Activated CD4-positive, alpha-beta T cell treated with anti-CD3 and anti-CD28 coated beads, Interleukin-2, amount 50 U/mL, for 16 hours (primary cell): ENCODE measurements at regions not wholly inside any gene's neighbourhood (a gene's known extent, or its start where the extent isn't known, plus 50 kb on each side); places are given as distances from the start of the nearest gene placed in this dataset.
A peak's percentile ranks its signal among the peaks of the same experiment; 100 is the strongest.

ENCODE experiments used
- DNase-seq: peaks from one replicate; pipeline ENCODE4 v3.0.0-alpha.2; 2020

DNA sequence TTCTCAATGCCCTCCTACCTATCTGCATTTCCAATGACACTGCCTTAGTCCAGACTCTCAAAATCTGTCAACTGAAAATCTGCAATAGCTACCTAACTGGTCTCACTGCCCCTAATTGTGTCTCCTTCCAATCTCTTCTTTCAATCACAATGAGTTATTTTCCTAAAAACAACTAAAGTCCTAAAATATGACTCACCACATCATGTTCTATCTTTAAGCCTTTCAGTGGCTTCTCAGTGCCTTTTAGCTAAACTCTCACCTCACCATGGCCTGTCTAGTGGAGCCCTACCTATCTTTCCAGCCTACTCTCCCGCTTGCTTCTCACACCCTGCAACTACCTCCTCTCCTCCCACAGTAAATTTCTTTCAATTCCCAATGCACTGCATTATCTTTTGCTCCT is 220.9 kb upstream of the PKDCC start:
- no peak for DNase-seq

GRCh38 chr2:41827354-41827971 is 220.4 kb upstream of the PKDCC start:
- DNase-seq: no peak

DNA sequence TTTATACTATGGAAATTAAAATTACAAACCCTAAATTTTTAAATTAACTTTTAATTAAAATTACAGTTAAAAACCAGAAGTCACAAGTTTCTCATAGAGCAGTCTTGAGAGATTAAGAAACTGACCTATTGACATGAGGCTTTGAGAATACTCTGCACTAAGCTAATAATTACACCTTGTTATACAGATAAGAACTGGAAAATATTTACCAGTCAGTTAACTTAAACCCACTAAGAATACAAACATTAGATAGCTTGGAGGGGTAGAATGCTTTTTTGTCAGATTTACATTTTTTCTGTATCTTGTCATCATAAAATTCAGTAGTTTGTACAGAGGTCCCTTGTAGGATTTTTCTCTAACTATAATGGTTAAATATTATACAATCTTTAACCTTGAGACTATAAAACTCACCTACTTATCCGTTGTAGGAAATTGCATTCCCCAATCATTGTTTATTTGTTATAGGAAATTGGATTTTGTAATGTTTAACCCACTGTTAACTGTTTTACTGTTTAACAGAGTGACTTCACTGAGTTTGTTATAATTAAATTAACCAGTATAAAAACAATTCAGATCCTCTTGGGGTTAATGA is 219.7 kb upstream of the PKDCC start:
- no peak for DNase-seq

DNA sequence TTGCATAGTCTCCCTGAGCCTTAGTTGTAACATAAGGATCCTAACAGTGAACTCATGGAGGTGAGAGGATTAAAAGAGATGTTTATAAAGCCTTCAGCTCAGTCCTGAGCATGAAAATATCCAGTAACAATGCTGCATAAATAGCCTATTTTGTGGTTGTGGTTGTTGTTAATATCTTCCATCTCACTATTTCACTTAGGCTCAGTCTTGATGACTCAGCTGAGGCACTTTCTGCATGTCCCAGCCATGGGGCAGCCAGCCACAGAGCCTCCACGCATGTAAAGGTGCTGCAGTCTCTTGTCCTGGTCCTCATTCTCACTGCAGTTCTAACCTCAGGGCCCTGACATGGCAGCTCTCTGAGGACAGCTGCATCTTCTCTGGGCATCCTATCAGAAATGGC is 218.8 kb upstream of the PKDCC start:
- DNase-seq: no peak

- DNase-seq: no peak
Observed at GRCh38 chr2:41830600-41830999, 217.2 kb upstream of the PKDCC start.

- no peak for DNase-seq
Observed at GRCh38 chr2:41832218-41832617, 215.6 kb upstream of the PKDCC start.

DNA sequence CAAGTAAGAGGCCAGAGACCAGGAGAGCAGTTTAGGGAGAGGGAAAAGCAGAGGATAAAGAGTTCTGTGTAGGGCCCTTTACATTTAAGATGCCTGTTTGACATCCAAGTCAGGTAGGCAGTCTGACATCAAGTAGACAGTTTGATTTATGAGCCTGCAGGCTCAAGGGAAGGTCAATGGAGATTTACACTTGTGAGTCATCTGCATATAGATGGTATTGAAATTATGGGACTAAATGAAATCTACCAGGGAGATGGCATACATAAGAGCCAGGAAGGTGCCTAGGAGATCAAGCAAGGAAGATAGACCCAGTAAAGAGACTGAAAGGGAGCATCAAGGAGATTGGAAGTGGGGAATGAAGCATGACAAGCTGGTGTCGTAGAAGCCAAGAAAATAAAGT is 212.4 kb upstream of the PKDCC start:
- no peak for DNase-seq

DNA sequence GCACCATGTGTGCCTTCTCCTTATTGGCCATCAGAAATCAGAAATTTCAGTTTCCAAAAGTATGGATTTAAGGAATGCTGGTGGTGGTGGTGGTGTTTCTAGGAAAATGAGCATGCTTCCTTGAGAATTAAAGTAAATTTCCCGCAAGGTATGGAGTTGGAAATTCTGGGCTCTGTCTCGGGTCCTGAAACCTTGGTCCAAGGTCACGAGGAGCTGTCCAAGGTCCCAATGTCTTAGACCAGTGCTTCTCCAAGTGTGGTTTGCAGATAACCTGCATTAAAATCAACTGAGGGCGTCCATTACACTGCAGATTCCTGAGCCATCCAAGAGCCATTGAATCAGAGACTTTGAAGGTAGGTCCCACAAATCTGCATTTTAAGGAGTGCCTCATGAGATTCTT is 210.9 kb upstream of the PKDCC start:
- DNase-seq: no peak

- no peak for DNase-seq
Observed at GRCh38 chr2:41837610-41838009, 210.2 kb upstream of the PKDCC start.

- peak; percentile 98 for DNase-seq
Observed at GRCh38 chr2:41840702-41841551, 206.9 kb upstream of the PKDCC start.

DNA sequence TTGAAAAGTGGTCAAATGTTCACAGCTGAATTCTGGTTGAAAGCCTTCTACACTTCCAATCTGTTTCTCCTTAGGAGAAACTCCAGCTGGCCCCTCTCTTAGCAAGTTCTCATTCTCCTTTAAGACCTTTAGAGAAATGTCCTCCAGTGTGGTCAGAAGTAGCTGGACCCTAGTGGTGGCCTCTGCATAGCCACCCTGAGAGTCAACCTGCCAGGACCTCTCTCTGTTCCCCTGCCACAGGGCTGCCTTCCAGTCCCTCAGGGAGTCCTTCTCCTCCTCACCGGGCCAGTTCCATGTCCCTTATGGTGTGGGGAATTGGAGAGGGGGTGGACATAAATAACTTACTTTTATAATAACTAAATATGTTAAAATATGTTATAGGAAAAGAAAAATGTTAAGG is 200.9 kb upstream of the PKDCC start:
- no peak for DNase-seq

DNA sequence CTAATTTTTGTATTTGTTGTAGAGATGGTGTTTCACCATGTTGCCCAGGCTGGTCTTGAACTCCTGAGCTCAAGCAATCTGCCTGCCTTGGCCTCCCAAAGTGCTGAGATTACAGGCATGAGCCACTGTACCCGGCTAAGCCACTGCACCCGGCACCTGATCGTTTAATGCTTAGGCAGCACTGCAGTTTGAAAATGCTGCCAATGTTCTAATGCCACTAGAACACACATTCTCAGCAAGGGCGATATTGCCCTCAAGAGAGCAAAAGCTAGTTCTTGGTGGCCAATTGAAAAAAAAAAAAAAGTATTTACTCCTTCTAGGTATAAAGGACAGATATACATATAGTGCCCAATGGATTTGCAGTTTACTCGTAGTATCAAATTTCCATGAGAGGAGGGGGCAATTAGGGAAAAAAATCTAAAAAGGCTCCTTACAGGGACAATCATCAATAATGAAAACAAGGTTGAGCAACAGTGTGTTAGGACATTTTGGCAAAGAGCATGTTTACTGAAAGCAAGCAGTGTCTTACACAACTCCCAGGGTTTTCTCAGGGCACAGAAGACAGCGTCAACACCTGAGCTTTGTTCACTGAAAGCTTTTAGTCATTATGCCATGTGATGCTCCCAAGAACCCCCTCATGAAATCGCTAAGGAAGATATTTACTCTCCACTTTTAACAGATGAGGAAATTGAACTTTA is 199.9 kb upstream of the PKDCC start:
- no peak for DNase-seq

DNA sequence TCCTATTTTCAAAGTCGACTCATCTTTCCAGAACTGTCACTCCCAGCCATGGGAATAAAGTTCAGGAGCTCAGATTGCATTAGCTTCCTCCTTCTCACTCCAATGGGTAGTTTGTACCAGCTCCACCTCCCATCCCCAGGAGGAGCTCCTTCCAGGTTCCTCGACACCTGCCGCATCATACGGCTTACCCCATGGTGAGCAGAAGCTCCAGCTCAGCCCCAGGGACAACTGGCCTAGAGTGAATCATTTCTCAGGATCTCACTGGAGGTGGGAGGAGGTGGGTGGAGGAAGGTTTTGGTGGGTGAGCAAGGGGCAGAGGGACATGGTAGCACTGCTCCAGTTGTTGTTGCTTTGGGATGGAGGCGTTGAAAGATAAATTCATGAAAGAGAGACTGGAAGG is 196.3 kb upstream of the PKDCC start:
- no peak for DNase-seq

DNA sequence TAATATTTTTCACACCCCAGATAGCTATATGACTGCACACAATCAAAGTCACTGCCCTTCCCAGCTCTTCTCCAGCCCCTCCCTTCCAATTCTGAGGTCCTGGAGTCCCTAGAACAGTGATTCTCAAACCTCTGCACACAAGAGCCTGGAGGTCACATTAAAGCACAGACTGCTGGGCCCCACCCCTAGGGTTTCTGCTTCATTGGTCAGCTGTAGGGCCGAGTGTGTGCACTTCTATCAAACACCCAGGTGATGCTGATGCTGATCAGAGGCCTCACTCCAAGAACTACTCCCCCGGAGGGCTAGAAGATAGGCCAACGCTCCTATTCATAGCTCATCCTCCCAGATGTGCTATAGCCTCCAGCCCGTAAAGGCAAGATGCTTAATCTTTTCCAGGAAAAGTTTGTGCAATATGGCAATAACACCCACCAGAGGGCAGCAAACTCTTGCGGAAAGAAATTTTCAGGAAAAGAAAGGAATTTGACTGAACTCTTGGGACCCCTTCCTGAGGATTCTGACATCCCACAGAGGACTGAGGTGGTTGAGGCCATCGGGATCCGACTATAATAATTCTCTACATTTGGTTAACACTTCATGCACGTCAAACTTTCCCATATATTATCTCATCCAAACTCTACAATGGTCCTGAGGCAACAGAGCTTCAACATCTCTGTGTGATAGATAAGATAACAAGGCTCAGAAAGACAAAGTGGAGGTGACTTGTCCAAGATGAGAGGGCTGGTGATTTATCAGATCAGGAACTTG is 194.2 kb upstream of the PKDCC start:
- DNase-seq: peak; percentile 14

- DNase-seq: peak; percentile 6
Observed at GRCh38 chr2:41854227-41854626, 193.6 kb upstream of the PKDCC start.

DNA sequence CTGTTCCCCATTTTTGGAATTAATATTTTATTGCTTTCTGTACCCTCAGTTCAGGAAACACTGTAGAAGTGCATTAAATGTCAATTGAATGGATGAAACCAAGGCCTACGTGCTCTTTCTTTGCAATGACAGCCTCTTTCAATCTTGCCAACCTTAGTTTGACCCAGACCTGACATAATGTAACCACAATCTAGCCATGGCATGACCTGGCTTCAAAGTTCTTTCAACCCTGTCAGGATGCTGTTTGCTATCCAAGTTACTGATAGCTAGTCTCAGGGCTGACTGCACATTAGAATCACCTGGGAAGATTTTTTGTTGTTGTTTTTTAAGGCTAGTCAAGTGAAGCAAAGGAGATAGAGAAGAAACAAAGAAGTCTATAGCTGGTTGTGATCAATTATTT is 190.9 kb upstream of the PKDCC start:
- DNase-seq: no peak

DNA sequence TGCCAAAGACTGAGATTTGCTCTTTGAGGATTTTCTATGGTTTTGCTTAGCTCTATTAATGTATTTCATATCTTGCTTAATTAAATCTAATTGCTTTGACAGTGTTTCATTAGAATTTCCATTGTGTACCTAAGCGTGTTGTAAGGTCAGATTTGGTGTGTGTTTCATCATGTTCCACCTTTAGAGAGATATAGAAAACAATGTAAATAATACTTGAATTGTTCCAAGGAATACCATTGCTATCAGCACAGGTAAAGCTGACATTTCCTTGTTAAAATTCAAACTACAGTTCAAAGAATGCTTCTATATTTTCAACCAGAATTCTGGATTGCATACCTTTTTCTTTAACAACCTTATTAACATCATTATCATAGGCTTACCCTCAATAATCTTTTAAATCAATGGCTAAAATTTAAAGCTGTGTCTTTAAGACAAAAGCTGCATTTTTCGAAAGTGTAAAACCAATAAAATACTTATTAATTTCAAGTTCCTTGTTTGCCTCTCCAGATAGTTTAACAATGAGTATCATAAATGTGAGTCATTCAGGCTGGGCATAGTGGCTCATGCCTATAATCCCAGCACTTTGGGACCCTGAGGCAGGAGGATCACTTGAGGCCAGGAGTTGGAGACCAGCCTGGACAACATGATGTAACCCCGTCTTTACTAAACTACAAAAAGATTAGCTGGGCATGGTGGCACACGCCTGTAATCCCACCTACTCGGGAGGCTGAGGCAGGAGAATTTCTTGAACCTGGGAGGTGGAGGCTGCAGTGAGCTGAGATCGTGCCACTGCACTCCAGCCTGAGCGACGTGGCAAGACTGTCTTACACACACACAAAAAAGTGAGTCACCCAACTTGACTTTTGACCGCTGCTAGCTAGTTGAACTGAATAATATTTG is 188.0 kb upstream of the PKDCC start:
- DNase-seq: no peak

- no peak for DNase-seq
Observed at GRCh38 chr2:41863062-41863461, 184.8 kb upstream of the PKDCC start.

GRCh38 chr2:41865263-41865662 is 182.6 kb upstream of the PKDCC start:
- DNase-seq: no peak

- DNase-seq: no peak
Observed at GRCh38 chr2:41867553-41867952, 180.3 kb upstream of the PKDCC start.

DNA sequence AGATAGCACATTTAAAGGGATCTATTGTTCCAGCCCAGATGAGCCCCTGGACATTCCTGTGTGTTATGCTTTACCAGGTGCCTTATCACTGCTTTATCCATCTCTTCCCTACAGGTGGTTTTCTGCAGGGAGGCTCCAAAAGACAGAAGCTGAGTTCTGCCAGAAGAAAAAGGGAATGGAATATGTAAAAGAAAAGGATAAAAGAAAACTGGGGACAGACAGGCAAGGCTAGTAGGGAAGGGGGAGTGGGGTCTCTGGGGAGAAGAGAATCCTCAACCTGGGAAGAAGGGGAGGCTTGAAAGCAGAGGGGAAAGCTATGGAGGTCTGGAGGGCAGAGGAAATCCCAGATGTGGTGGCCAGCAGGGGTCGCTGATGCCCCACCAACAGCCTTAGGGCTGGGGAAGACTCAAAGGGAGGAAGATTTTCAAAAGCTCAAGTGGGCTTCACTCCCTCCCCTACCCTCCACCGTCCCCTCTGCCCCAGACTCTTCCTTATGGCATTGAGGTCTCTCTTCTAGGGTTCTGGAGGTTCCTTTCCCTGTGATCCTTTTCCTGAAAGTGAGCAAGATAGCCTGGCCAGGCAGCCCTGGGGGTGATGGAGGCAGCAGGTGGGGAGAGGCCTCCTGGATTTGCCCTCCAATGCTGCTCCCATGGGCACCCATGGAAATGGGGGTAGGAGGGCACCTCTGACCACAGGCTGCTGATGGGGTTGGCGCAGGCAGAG is 178.1 kb upstream of the PKDCC start:
- peak; percentile 64 for DNase-seq
